Astrocyte (in vitro differentiated cells and primary cell): ENCODE measurements at regions not wholly inside any gene's neighbourhood (a gene's known extent, or its start where the extent isn't known, plus 50 kb on each side); places are given as distances from the start of the nearest gene placed in this dataset.

Source experiments
- CTCF ChIP-seq: IDR thresholded peaks from 2 replicates; pipeline ENCODE4 v1.5.1; 2011; ENCODE audit warnings: low read depth, mild to moderate bottlenecking, inconsistent platforms, low read length, moderate library complexity; ENCODE audit not compliant: insufficient read depth
- EZH2 ChIP-seq: IDR thresholded peaks from 2 replicates; pipeline ENCODE4 v1.6.1; 2012; ENCODE audit warnings: mild to moderate bottlenecking, low read length, inconsistent platforms; ENCODE audit not compliant: insufficient read depth

GRCh38 chr22:48254311-48254873 lies 1491.9 kb downstream of the TBC1D22A start:
- TF ChIP-seq EZH2 (no peak), CTCF (no peak)
